Psoas muscle (tissue), 7 donors: ENCODE measurements at regions not wholly inside any gene's neighbourhood (a gene's known extent, or its start where the extent isn't known, plus 50 kb on each side); places are given as distances from the start of the nearest gene placed in this dataset.

Experiments used
- ATAC-seq, 4 donors: fragments of 200-7000 bp; cut with Tn5 transposase; one replicate each; pipeline ENCODE4 v1.9.1; 2020; ENCODE audit warnings: moderate library complexity in 3 of 4, mild to moderate bottlenecking in 2 of 4
- DNase-seq, 2 donors: peaks; one replicate each; pipeline ENCODE4 v3.0.0-alpha.2; 2020
- H3K27ac ChIP-seq: fragments of 200-600 bp; one replicate; pipeline ENCODE4 v1.8.0; 2022
- H3K27me3 ChIP-seq, 3 donors: fragments of 200-600 bp in 1 of 3; one replicate each; pipeline versions ENCODE4 v1.6.1 to v1.8.0; 2013 to 2022; ENCODE audit warnings: low read length in 2 of 3, mild to moderate bottlenecking in 2 of 3, moderate library complexity in 1 of 3; ENCODE audit not compliant: insufficient read depth in 3 of 3
- H3K36me3 ChIP-seq, 2 donors: fragments of 200-600 bp in 1 of 2; one replicate each; pipeline versions ENCODE4 v1.6.1 to v1.8.0; 2013 to 2022; ENCODE audit warnings: low read depth in 1 of 2, mild to moderate bottlenecking in 1 of 2, moderate library complexity in 1 of 2; ENCODE audit not compliant: insufficient read depth in 1 of 2
- H3K4me1 ChIP-seq: fragments of 200-600 bp; one replicate; pipeline ENCODE4 v1.8.0; 2022
- H3K4me3 ChIP-seq: fragments of 200-600 bp; one replicate; pipeline ENCODE4 v1.8.0; 2022; ENCODE audit warnings: mild to moderate bottlenecking
- H3K9me3 ChIP-seq: fragments of 200-600 bp; one replicate; pipeline ENCODE4 v1.8.0; 2022
- CTCF ChIP-seq: fragments of 200-600 bp; IDR thresholded peaks from one replicate; pipeline ENCODE4 v1.8.0; 2022; ENCODE audit warnings: antibody characterized with exemption
- WGBS, 3 donors: extraction: QIAGEN DNeasy Blood & Tissue Kit; methylation state at CpG; one replicate each; pipeline versions ENCODE4 v1.1.6 to v1.1.7; 2013; 5-methylcytosine and 5-hydroxymethylcytosine counted together
- intact Hi-C, 2 donors: fragments of 100-400 bp; cut with DNase I; formaldehyde crosslinking; loops; one replicate each; pipeline versions ENCODE4 v1.11.0 to v1.14.2; 2022
- donor health status: healthy with polysubstance abuse.
- donor health status: DM: no; HTN: no; CAD: no; lungs with moderate emphysema.
- donor health status: Bipolar disorder and iron deficiency.
- donor health status: healthy.
- donor health status: DM: yes; HTN: yes; CAD: no.
- donor health status: DM: no; HTN: no; CAD: no.
- donor health status: DM: yes; HTN: yes; CAD: no.

- H3K27me3 ChIP-seq: no peaks in the 10 kb centered on the region
- no peak for TF ChIP-seq CTCF
- H3K4me3 ChIP-seq: no peak overlapping the region
- peak overlapping the region; percentile 6 for H3K27ac ChIP-seq
- ATAC-seq (peak in 1 of 4 donors; percentile 40), DNase-seq (no peak)
- no peaks in the 10 kb centered on the region for H3K9me3 ChIP-seq
- intact Hi-C loops: no loop called here
- no peaks in the 10 kb centered on the region for H3K36me3 ChIP-seq
- 57 to 64% (median 60%) methylated on average over 7 of the region's 7 CpGs for WGBS, 3 donors
- H3K4me1 ChIP-seq: no peaks in the 10 kb centered on the region
These were observed 105.5 kb downstream of the COPS8 start for GRCh38 chr2:237190966-237191713.

GRCh38 chr2:237191714-237192081 is 106.0 kb downstream of the COPS8 start:
- 65 to 71% (median 68%) methylated on average over 8 of the region's 8 CpGs for WGBS, 3 donors
- Histone ChIP-seq H3K36me3 (no peaks in the 10 kb centered on the region), H3K4me1 (no peaks in the 10 kb centered on the region), H3K27ac (peak overlapping the region; percentile 6), H3K9me3 (no peaks in the 10 kb centered on the region), H3K27me3 (no peaks in the 10 kb centered on the region), H3K4me3 (no peak overlapping the region)
- ATAC-seq: no peak
- intact Hi-C loops: no loop called here
- DNase-seq: no peak
- no peak for TF ChIP-seq CTCF

- ATAC-seq (no peak), DNase-seq (no peak)
- Histone ChIP-seq H3K9me3 (no peaks in the 10 kb centered on the region), H3K27ac (no peak overlapping the region), H3K36me3 (no peaks in the 10 kb centered on the region), H3K4me1 (no peaks in the 10 kb centered on the region), H3K4me3 (no peak overlapping the region), H3K27me3 (no peaks in the 10 kb centered on the region)
- whole genome bisulfite sequencing, 3 donors: 93 to 97% (median 96%) methylated on average over 8 of the region's 8 CpGs
- intact Hi-C loops: no loop called here
- TF ChIP-seq CTCF: no peak
These were observed 107.2 kb downstream of the COPS8 start for GRCh38 chr2:237192881-237193280.

GRCh38 chr2:237193436-237193835 is 107.7 kb downstream of the COPS8 start:
- Histone ChIP-seq H3K36me3 (no peaks in the 10 kb centered on the region), H3K27me3 (no peaks in the 10 kb centered on the region), H3K9me3 (no peaks in the 10 kb centered on the region), H3K4me1 (no peaks in the 10 kb centered on the region), H3K4me3 (no peak overlapping the region), H3K27ac (no peak overlapping the region)
- no peak for DNase-seq
- TF ChIP-seq CTCF: no peak
- no peak for ATAC-seq
- intact Hi-C loops: no loop called here
- 92 to 94% (median 92%) methylated on average over 7 of the region's 7 CpGs for WGBS, 3 donors

- intact Hi-C loops: no loop called here
- no peak for ATAC-seq
- no peak for TF ChIP-seq CTCF
- Histone ChIP-seq H3K4me3 (no peak overlapping the region), H3K27ac (no peak overlapping the region), H3K27me3 (no peaks in the 10 kb centered on the region), H3K4me1 (peaks cover 1% of the 10 kb centered on the region), H3K9me3 (no peaks in the 10 kb centered on the region), H3K36me3 (no peaks in the 10 kb centered on the region)
- WGBS, 3 donors: 72 to 93% (median 76%) methylated on average over 5 of the region's 5 CpGs
- DNase-seq: no peak
These were observed 108.4 kb downstream of the COPS8 start for GRCh38 chr2:237194081-237194480.
